Heart left ventricle (tissue), 16 donors: ENCODE measurements at regions not wholly inside any gene's neighbourhood (a gene's known extent, or its start where the extent isn't known, plus 50 kb on each side); places are given as distances from the start of the nearest gene placed in this dataset.

ENCODE experiments used
- ATAC-seq, 4 donors: fragments of 200-7000 bp; cut with Tn5 transposase; one replicate each; pipeline ENCODE4 v1.9.1; 2020 to 2022; ENCODE audit warnings: moderate library complexity in 4 of 4, mild to moderate bottlenecking in 3 of 4, moderate number of reproducible peaks in 1 of 4
- DNase-seq, 5 donors: peaks; one replicate each; pipeline ENCODE4 v3.0.0-alpha.2; 2020
- H3K27ac ChIP-seq, 12 donors: fragments of 200-600 bp; sonication (generic) in 4 of 12; one replicate each; pipeline versions ENCODE4 v1.5.0 to v1.8.0; 2016 to 2022; ENCODE audit warnings: mild to moderate bottlenecking in 2 of 12
- H3K27me3 ChIP-seq, 9 donors: fragments of 200-600 bp; sonication (generic) in 2 of 9; one replicate each; pipeline versions ENCODE4 v1.5.1 to v1.8.0; 2016 to 2022; ENCODE audit warnings: mild to moderate bottlenecking in 3 of 9
- H3K36me3 ChIP-seq, 9 donors: fragments of 200-600 bp; sonication (generic) in 2 of 9; one replicate each; pipeline versions ENCODE4 v1.5.0 to v1.8.0; 2018 to 2022; ENCODE audit warnings: mild to moderate bottlenecking in 2 of 9
- H3K4me1 ChIP-seq, 12 donors: fragments of 200-600 bp; sonication (generic) in 4 of 12; one replicate each; pipeline versions ENCODE4 v1.5.0 to v1.8.0; 2016 to 2022; ENCODE audit warnings: mild to moderate bottlenecking in 3 of 12
- H3K4me3 ChIP-seq, 12 donors: fragments of 200-600 bp; sonication (generic) in 4 of 12; one replicate each; pipeline versions ENCODE4 v1.5.0 to v1.8.0; 2017 to 2022; ENCODE audit warnings: mild to moderate bottlenecking in 9 of 12, moderate library complexity in 4 of 12
- H3K9me3 ChIP-seq, 12 donors: fragments of 200-600 bp; sonication (generic) in 4 of 12; one replicate each; pipeline versions ENCODE4 v1.5.0 to v1.8.0; 2016 to 2022; ENCODE audit warnings: mild to moderate bottlenecking in 1 of 12
- CTCF ChIP-seq, 12 donors: fragments of 200-600 bp; sonication (generic) in 4 of 12; IDR thresholded peaks; one replicate each; pipeline versions ENCODE4 v1.5.0 to v1.8.0; 2018 to 2022; ENCODE audit warnings: antibody characterized with exemption in 12 of 12, mild to moderate bottlenecking in 5 of 12
- POLR2A ChIP-seq, 2 donors: fragments of 450-650 bp; IDR thresholded peaks; one replicate each; pipeline ENCODE4 v1.6.1; 2017; ENCODE audit warnings: antibody characterized with exemption in 2 of 2, mild to moderate bottlenecking in 2 of 2, moderate library complexity in 2 of 2
- WGBS, 4 donors: extraction: QIAGEN DNeasy Blood & Tissue Kit in 2 of 4; methylation state at CpG; one replicate each; pipeline versions ENCODE4 v1.1.5 to v1.1.7; 2013 to 2018; 5-methylcytosine and 5-hydroxymethylcytosine counted together
- intact Hi-C, 10 donors: fragments of 100-400 bp; cut with DNase I; formaldehyde crosslinking; loops; one replicate each; pipeline versions ENCODE4 v1.11.1 to v1.14.2; 2022
- donor health status: ischemic (EF 13 %, LVEDD 7.1; RV severe dilation, severe dysfunction).
- donor health status: healthy with polysubstance abuse.
- donor health status: DM: no; HTN: yes; CAD: no.
- donor health status: DM: no; HTN: no; CAD: no.
- donor health status: ischemic (EF 25% LVEDD 6.9; RV normal size, moderate dysfunction).
- donor health status: ischemic (EF 25% LVEDD 5.7; RV mildly dilated, moderate dysfunction).
- donor health status: healthy.
- donor health status: DM: yes; HTN: yes; CAD: no.
- donor health status: ischemic (EF 35%, LVEDD 5.7; RV mildly dilated, moderate dysfunction).
- donor health status: nonischemic (EF 11% LVEDD 7.7; RV severe dilation, severe dysfunction).
- donor health status: DM: yes; HTN: yes; CAD: no.
- donor health status: PGD.
- donor health status: ischemic (EF 29% LVEDD 5.4; RV normal size, mild dysfunction).
- donor health status: nonischemic (EF 23%, LVEDD 6.1; RV moderate dilation, normal function).

- no peaks in the 10 kb centered on the region for H3K4me1 ChIP-seq
- no peaks in the 10 kb centered on the region for H3K36me3 ChIP-seq
- intact Hi-C loops = no loop called here
- no peaks in the 10 kb centered on the region for H3K9me3 ChIP-seq
- ATAC-seq (no peak), DNase-seq (no peak)
- H3K27ac ChIP-seq = no peak overlapping the region
- H3K4me3 ChIP-seq = no peak overlapping the region
- H3K27me3 ChIP-seq = no peaks in the 10 kb centered on the region
- TF ChIP-seq CTCF (IDR thresholded peaks at IDR 0.05) (no peak), POLR2A (IDR thresholded peaks at IDR 0.05) (no peak)
- WGBS, 4 donors = 46 to 59% (median 48%) methylated on average over 2 of the region's 2 CpGs
Observed at GRCh38 chr5:110356677-110357076, 369.8 kb downstream of the TMEM232 start.

GRCh38 chr5:110359221-110359620, 367.2 kb downstream of the TMEM232 start:
- TF ChIP-seq POLR2A (IDR thresholded peaks at IDR 0.05) = no peak
- no peak for TF ChIP-seq CTCF (IDR thresholded peaks at IDR 0.05)
- 49 to 59% (median 55%) methylated on average over 1 of the region's 1 CpG for WGBS, 4 donors

GRCh38 chr5:110361471-110361870, 365.0 kb downstream of the TMEM232 start:
- no peak for DNase-seq
- no peak for ATAC-seq
- H3K36me3 ChIP-seq = no peaks in the 10 kb centered on the region
- no peaks in the 10 kb centered on the region for H3K27me3 ChIP-seq
- TF ChIP-seq CTCF (IDR thresholded peaks at IDR 0.05) = no peak
- no peak for TF ChIP-seq POLR2A (IDR thresholded peaks at IDR 0.05)
- intact Hi-C loops = no loop called here
- H3K27ac ChIP-seq = no peak overlapping the region
- no peaks in the 10 kb centered on the region for H3K4me1 ChIP-seq
- no peaks in the 10 kb centered on the region for H3K9me3 ChIP-seq
- H3K4me3 ChIP-seq = no peak overlapping the region

More at GRCh38 chr5:110359221-110359620, 367.2 kb downstream of the TMEM232 start:
- H3K27me3 ChIP-seq = no peaks in the 10 kb centered on the region
- ATAC-seq (no peak), DNase-seq (no peak)
- no peak overlapping the region for H3K4me3 ChIP-seq
- H3K36me3 ChIP-seq = no peaks in the 10 kb centered on the region
- intact Hi-C loops = no loop called here
- H3K4me1 ChIP-seq = no peaks in the 10 kb centered on the region
- H3K9me3 ChIP-seq = no peaks in the 10 kb centered on the region
- H3K27ac ChIP-seq = no peak overlapping the region

GRCh38 chr5:110362261-110362660, 364.2 kb downstream of the TMEM232 start:
- intact Hi-C loops = no loop called here
- WGBS, 4 donors = 43 to 70% (median 52%) methylated on average over 2 of the region's 2 CpGs
- no peaks in the 10 kb centered on the region for H3K4me1 ChIP-seq
- H3K27ac ChIP-seq = no peak overlapping the region
- H3K4me3 ChIP-seq = no peak overlapping the region
- no peaks in the 10 kb centered on the region for H3K27me3 ChIP-seq
- ATAC-seq (no peak), DNase-seq (no peak)
- H3K9me3 ChIP-seq = no peaks in the 10 kb centered on the region
- TF ChIP-seq POLR2A (IDR thresholded peaks at IDR 0.05) = no peak
- TF ChIP-seq CTCF (IDR thresholded peaks at IDR 0.05) = no peak
- H3K36me3 ChIP-seq = no peaks in the 10 kb centered on the region
